RPMI7951 (cell line): ENCODE measurements at regions not wholly inside any gene's neighbourhood (a gene's known extent, or its start where the extent isn't known, plus 50 kb on each side); places are given as distances from the start of the nearest gene placed in this dataset.
"Not testable (repeated sequence)": the region's sequence is repeated elsewhere in the genome, so short reads cannot be mapped to it uniquely, and the experiment has no call there.

Experiments
- DNase-seq: peaks from one replicate; pipeline ENCODE4 v3.0.0-alpha.2; 2012; ENCODE audit warnings: low read depth

- DNase-seq, result no peak
Observed at GRCh38 chr1:81542196-81542595, 258.5 kb upstream of the ADGRL2 start.

GRCh38 chr1:81540216-81540615 lies 260.5 kb upstream of the ADGRL2 start:
- no peak for DNase-seq

GRCh38 chr1:81529014-81529413 lies 271.7 kb upstream of the ADGRL2 start:
- DNase-seq, result no peak

GRCh38 chr1:81525085-81525484 lies 275.6 kb upstream of the ADGRL2 start:
- DNase-seq, result no peak

GRCh38 chr1:81519987-81520386 lies 280.7 kb upstream of the ADGRL2 start:
- DNase-seq, result no peak

GRCh38 chr1:81517987-81518386 lies 282.7 kb upstream of the ADGRL2 start:
- no peak for DNase-seq

- DNase-seq, result no peak
Observed at GRCh38 chr1:81513796-81514354, 286.9 kb upstream of the ADGRL2 start.

- no peak for DNase-seq
Observed at GRCh38 chr1:81512252-81513003, 288.3 kb upstream of the ADGRL2 start.

- DNase-seq, result no peak
Observed at GRCh38 chr1:81511281-81511680, 289.5 kb upstream of the ADGRL2 start.

- DNase-seq, result no peak
Observed at GRCh38 chr1:81510701-81511100, 290.0 kb upstream of the ADGRL2 start.

GRCh38 chr1:81509594-81509993 lies 291.1 kb upstream of the ADGRL2 start:
- DNase-seq, result no peak

GRCh38 chr1:81506699-81507098 lies 294.0 kb upstream of the ADGRL2 start:
- DNase-seq, result no peak

GRCh38 chr1:81505831-81506230 lies 294.9 kb upstream of the ADGRL2 start:
- DNase-seq, result no peak

- DNase-seq, result not testable (repeated sequence)
Observed at GRCh38 chr1:81504820-81505219, 295.9 kb upstream of the ADGRL2 start.

GRCh38 chr1:81502705-81503104 lies 298.0 kb upstream of the ADGRL2 start:
- DNase-seq, result not testable (repeated sequence)

- DNase-seq, result not testable (repeated sequence)
Observed at GRCh38 chr1:81501485-81501884, 299.2 kb upstream of the ADGRL2 start.

GRCh38 chr1:81499487-81499886 lies 301.2 kb upstream of the ADGRL2 start:
- no peak for DNase-seq

GRCh38 chr1:81498471-81499462 lies 302.0 kb upstream of the ADGRL2 start:
- no peak for DNase-seq

- DNase-seq, result no peak
Observed at GRCh38 chr1:81496349-81496748, 304.4 kb upstream of the ADGRL2 start.

GRCh38 chr1:81493102-81493869 lies 307.4 kb upstream of the ADGRL2 start:
- DNase-seq, result no peak

- no peak for DNase-seq
Observed at GRCh38 chr1:81492628-81493027, 308.1 kb upstream of the ADGRL2 start.

GRCh38 chr1:81490614-81491013 lies 310.1 kb upstream of the ADGRL2 start:
- no peak for DNase-seq
